RWPE2 (cell line): ENCODE measurements at regions not wholly inside any gene's neighbourhood (a gene's known extent, or its start where the extent isn't known, plus 50 kb on each side); places are given as distances from the start of the nearest gene placed in this dataset.
"Not testable (repeated sequence)": the region's sequence is repeated elsewhere in the genome, so short reads cannot be mapped to it uniquely, and the experiment has no call there.

Experiments
- ATAC-seq: fragments of 200-7000 bp; cut with Tn5 transposase; 3 replicates; pipeline ENCODE4 v1.9.1; 2021; ENCODE audit warnings: low read depth
- DNase-seq: peaks from one replicate; pipeline ENCODE4 v3.0.0-alpha.2; 2020; ENCODE audit warnings: low spot score
- H3K27ac ChIP-seq: fragments of 450-650 bp; 2 replicates; pipeline ENCODE4 v1.5.1; 2017; ENCODE audit warnings: mild to moderate bottlenecking; ENCODE audit not compliant: poor library complexity, severe bottlenecking
- H3K27me3 ChIP-seq: fragments of 250-450 bp; sonication (Bioruptor Pico); 2 replicates; pipeline ENCODE4 v1.5.1; 2021; ENCODE audit warnings: mild to moderate bottlenecking, moderate library complexity; ENCODE audit not compliant: insufficient read depth, poor library complexity, severe bottlenecking
- H3K36me3 ChIP-seq: fragments of 250-450 bp; sonication (Bioruptor Pico); 2 replicates; pipeline ENCODE4 v1.5.1; 2020; ENCODE audit warnings: low read depth, mild to moderate bottlenecking, moderate library complexity
- H3K4me1 ChIP-seq: fragments of 250-450 bp; sonication (Bioruptor Pico); 2 replicates; pipeline ENCODE4 v1.5.1; 2021; ENCODE audit warnings: mild to moderate bottlenecking, moderate library complexity; ENCODE audit not compliant: insufficient read depth, poor library complexity, severe bottlenecking
- H3K4me3 ChIP-seq: fragments of 250-450 bp; sonication (Bioruptor Pico); 2 replicates; pipeline ENCODE4 v1.5.1; 2021; ENCODE audit warnings: mild to moderate bottlenecking, moderate library complexity; ENCODE audit not compliant: severe bottlenecking
- H3K9me3 ChIP-seq: fragments of 250-450 bp; sonication (Bioruptor Pico); 2 replicates; pipeline ENCODE4 v1.5.1; 2021; ENCODE audit warnings: mild to moderate bottlenecking, moderate library complexity; ENCODE audit not compliant: severe bottlenecking
- TF ChIP-seq, protein P1 (sequence below): fragments of 450-650 bp; IDR thresholded peaks from one replicate; pipeline ENCODE4 v1.5.1; 2017; ENCODE audit warnings: mild to moderate bottlenecking, moderate library complexity; ENCODE audit not compliant: poor library complexity, severe bottlenecking

GRCh38 chr10:32189400-32190084 lies 133.3 kb upstream of the KIF5B start:
- DNase-seq (no peak), ATAC-seq (no peak)
- TF ChIP-seq, protein P1, sequence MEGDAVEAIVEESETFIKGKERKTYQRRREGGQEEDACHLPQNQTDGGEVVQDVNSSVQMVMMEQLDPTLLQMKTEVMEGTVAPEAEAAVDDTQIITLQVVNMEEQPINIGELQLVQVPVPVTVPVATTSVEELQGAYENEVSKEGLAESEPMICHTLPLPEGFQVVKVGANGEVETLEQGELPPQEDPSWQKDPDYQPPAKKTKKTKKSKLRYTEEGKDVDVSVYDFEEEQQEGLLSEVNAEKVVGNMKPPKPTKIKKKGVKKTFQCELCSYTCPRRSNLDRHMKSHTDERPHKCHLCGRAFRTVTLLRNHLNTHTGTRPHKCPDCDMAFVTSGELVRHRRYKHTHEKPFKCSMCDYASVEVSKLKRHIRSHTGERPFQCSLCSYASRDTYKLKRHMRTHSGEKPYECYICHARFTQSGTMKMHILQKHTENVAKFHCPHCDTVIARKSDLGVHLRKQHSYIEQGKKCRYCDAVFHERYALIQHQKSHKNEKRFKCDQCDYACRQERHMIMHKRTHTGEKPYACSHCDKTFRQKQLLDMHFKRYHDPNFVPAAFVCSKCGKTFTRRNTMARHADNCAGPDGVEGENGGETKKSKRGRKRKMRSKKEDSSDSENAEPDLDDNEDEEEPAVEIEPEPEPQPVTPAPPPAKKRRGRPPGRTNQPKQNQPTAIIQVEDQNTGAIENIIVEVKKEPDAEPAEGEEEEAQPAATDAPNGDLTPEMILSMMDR, result peak; percentile 14
- H3K4me3 ChIP-seq, result no peak overlapping the region
- no peaks in the 10 kb centered on the region for H3K27me3 ChIP-seq
- H3K36me3 ChIP-seq, result no peaks in the 10 kb centered on the region
- H3K4me1 ChIP-seq, result no peaks in the 10 kb centered on the region
- H3K9me3 ChIP-seq, result no peaks in the 10 kb centered on the region
- no peak overlapping the region for H3K27ac ChIP-seq

- not testable (repeated sequence) for DNase-seq, H3K27ac ChIP-seq, H3K4me1 ChIP-seq
These were observed 132.4 kb upstream of the KIF5B start for GRCh38 chr10:32188601-32189000.

DNA sequence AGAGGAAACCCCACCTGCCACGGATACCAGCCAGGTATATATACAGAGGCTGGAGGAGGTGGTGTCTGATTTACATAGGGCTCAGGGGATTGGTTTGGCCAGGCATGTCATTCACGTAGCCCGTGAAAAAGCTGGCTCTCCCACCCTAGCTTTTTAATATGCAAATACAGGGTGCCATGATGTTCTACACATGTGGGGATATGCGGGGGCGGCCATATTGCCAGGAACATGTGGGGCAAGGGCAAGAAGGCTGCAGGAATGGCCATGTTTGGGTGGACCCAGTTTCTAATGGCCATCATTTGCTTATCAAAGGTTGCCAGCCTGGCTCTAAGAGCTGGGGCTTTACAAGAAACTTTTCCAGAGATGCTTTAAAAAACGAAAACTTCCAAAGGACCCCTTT lies 131.5 kb upstream of the KIF5B start:
- ATAC-seq (no peak), DNase-seq (no peak)
- Histone ChIP-seq H3K27ac (no peak overlapping the region), H3K9me3 (no peaks in the 10 kb centered on the region), H3K4me3 (no peak overlapping the region), H3K27me3 (no peaks in the 10 kb centered on the region), H3K4me1 (no peaks in the 10 kb centered on the region), H3K36me3 (no peaks in the 10 kb centered on the region)
- TF ChIP-seq, protein P1, result no peak

More at GRCh38 chr10:32188601-32189000, 132.4 kb upstream of the KIF5B start:
- not testable (repeated sequence) for H3K4me3 ChIP-seq, ATAC-seq, H3K9me3 ChIP-seq, H3K27me3 ChIP-seq, H3K36me3 ChIP-seq

DNA sequence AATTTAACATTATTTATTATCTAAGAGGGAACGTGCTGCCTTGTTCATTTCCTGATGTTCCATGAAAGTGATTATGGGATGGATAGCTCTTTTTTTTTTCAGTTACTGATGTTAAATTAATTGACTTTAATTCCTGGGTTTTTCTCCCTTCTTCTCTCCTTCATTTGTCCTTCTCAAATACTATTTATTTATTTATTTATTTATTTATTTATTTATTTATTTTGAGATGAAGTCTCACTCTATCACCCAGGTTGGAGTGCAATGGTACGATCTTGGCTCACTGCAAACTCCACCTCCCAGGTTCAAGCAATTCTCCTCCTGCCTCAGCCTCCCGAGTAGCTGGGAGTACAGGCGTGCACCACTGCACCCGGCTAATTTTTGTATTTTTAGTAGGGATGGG lies 127.4 kb upstream of the KIF5B start:
- H3K27me3 ChIP-seq, DNase-seq, ATAC-seq, H3K9me3 ChIP-seq, H3K36me3 ChIP-seq, H3K27ac ChIP-seq, H3K4me1 ChIP-seq, H3K4me3 ChIP-seq: not testable (repeated sequence)

DNA sequence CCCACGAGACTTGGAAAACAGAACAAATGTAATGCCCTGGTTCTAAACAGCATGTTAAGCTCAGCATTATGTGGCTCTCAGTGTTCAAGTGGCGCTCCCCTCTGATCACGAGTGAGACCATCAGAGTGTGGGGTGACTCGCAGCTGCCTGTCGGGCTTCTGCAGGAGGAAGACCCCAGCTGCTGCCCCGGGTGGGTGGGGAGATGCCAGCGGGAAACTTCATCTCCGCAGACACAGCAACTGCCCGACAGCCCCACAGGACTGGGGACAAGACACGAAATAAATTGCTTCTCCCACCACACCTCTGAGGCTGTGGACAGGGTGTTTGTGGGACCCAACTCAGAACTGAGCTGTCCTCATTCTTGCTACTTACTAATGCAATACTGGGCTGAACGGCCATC lies 126.3 kb upstream of the KIF5B start:
- Histone ChIP-seq H3K36me3 (no peaks in the 10 kb centered on the region), H3K4me3 (no peak overlapping the region), H3K27ac (no peak overlapping the region), H3K4me1 (no peaks in the 10 kb centered on the region), H3K9me3 (no peaks in the 10 kb centered on the region), H3K27me3 (no peaks in the 10 kb centered on the region)
- ATAC-seq (no peak), DNase-seq (no peak)
- TF ChIP-seq, protein P1, result no peak
